NCI-H446 treated with DMSO at 0.1 percent for 48 hours (cell line): ENCODE measurements at regions not wholly inside any gene's neighbourhood (a gene's known extent, or its start where the extent isn't known, plus 50 kb on each side); places are given as distances from the start of the nearest gene placed in this dataset.
A peak's percentile ranks its signal among the peaks of the same experiment; 100 is the strongest.

Experiments
- DNase-seq: peaks from one replicate; lab custom pipeline; 2025; lab: John Stamatoyannopoulos, UW

- no peak for DNase-seq
Observed at GRCh38 chr9:106616851-106617345, 246.1 kb upstream of the ZNF462 start.

- DNase-seq = no peak
Observed at GRCh38 chr9:106619211-106619610, 243.8 kb upstream of the ZNF462 start.

GRCh38 chr9:106620081-106620480 is 242.9 kb upstream of the ZNF462 start:
- no peak for DNase-seq

GRCh38 chr9:106620866-106621265 is 242.1 kb upstream of the ZNF462 start:
- DNase-seq = no peak

GRCh38 chr9:106621313-106622163 is 241.4 kb upstream of the ZNF462 start:
- no peak for DNase-seq

GRCh38 chr9:106622164-106622487 is 240.8 kb upstream of the ZNF462 start:
- peak; percentile 72 for DNase-seq

- no peak for DNase-seq
Observed at GRCh38 chr9:106623558-106623957, 239.4 kb upstream of the ZNF462 start.

GRCh38 chr9:106625259-106625789 is 237.6 kb upstream of the ZNF462 start:
- no peak for DNase-seq

- DNase-seq = no peak
Observed at GRCh38 chr9:106626936-106627335, 236.0 kb upstream of the ZNF462 start.

- no peak for DNase-seq
Observed at GRCh38 chr9:106632621-106633020, 230.3 kb upstream of the ZNF462 start.

- no peak for DNase-seq
Observed at GRCh38 chr9:106634183-106634582, 228.8 kb upstream of the ZNF462 start.

GRCh38 chr9:106634641-106635040 is 228.3 kb upstream of the ZNF462 start:
- no peak for DNase-seq

- DNase-seq = no peak
Observed at GRCh38 chr9:106637486-106637885, 225.5 kb upstream of the ZNF462 start.

GRCh38 chr9:106639873-106640568 is 222.9 kb upstream of the ZNF462 start:
- DNase-seq = no peak

- DNase-seq = no peak
Observed at GRCh38 chr9:106643211-106643930, 219.6 kb upstream of the ZNF462 start.

- DNase-seq = no peak
Observed at GRCh38 chr9:106644661-106645060, 218.3 kb upstream of the ZNF462 start.

GRCh38 chr9:106648799-106649198 is 214.2 kb upstream of the ZNF462 start:
- DNase-seq = no peak

GRCh38 chr9:106649664-106650063 is 213.3 kb upstream of the ZNF462 start:
- DNase-seq = no peak

- peak; percentile 10 for DNase-seq
Observed at GRCh38 chr9:106653213-106653612, 209.8 kb upstream of the ZNF462 start.

GRCh38 chr9:106655966-106656365 is 207.0 kb upstream of the ZNF462 start:
- no peak for DNase-seq

GRCh38 chr9:106657926-106658325 is 205.0 kb upstream of the ZNF462 start:
- no peak for DNase-seq

- DNase-seq = no peak
Observed at GRCh38 chr9:106668534-106668933, 194.4 kb upstream of the ZNF462 start.
